Osteocyte (in vitro differentiated cells): ENCODE measurements at regions not wholly inside any gene's neighbourhood (a gene's known extent, or its start where the extent isn't known, plus 50 kb on each side); places are given as distances from the start of the nearest gene placed in this dataset.
"Not testable (repeated sequence)": the region's sequence is repeated elsewhere in the genome, so short reads cannot be mapped to it uniquely, and the experiment has no call there.

Experiments used
- DNase-seq: peaks from one replicate; pipeline ENCODE4 v3.0.0; 2021; ENCODE audit warnings: mixed read lengths; ENCODE audit not compliant: unreplicated experiment; ENCODE audit errors: extremely low spot score
- H3K27ac Mint-ChIP-seq: one replicate; pipeline ENCODE4 v1.8.0; 2021; ENCODE audit warnings: mild to moderate bottlenecking, mixed read lengths; ENCODE audit not compliant: unreplicated experiment
- H3K27me3 Mint-ChIP-seq: one replicate; pipeline ENCODE4 v1.8.0; 2021; ENCODE audit warnings: mixed read lengths; ENCODE audit not compliant: unreplicated experiment
- H3K36me3 Mint-ChIP-seq: one replicate; pipeline ENCODE4 v1.8.0; 2021; ENCODE audit warnings: mixed read lengths; ENCODE audit not compliant: unreplicated experiment
- H3K4me1 Mint-ChIP-seq: one replicate; pipeline ENCODE4 v1.8.0; 2021; ENCODE audit warnings: mixed read lengths; ENCODE audit not compliant: unreplicated experiment
- H3K4me3 Mint-ChIP-seq: one replicate; pipeline ENCODE4 v1.8.0; 2021; ENCODE audit warnings: mild to moderate bottlenecking, moderate library complexity, mixed read lengths; ENCODE audit not compliant: unreplicated experiment
- H3K9me3 Mint-ChIP-seq: one replicate; pipeline ENCODE4 v1.8.0; 2021; ENCODE audit warnings: mixed read lengths; ENCODE audit not compliant: unreplicated experiment
- CTCF ChIP-seq: fragments of 200-600 bp; sonication (generic); IDR thresholded peaks from 2 replicates; pipeline ENCODE4 v1.5.0; 2021; ENCODE audit warnings: antibody characterized with exemption, mild to moderate bottlenecking, moderate library complexity

- Mint-ChIP-seq H3K27ac (no peak overlapping the region), H3K4me3 (no peak overlapping the region), H3K9me3 (no peaks in the 10 kb centered on the region), H3K36me3 (no peaks in the 10 kb centered on the region), H3K4me1 (peaks cover 19% of the 10 kb centered on the region), H3K27me3 (no peaks in the 10 kb centered on the region)
- no peak for TF ChIP-seq CTCF
- no peak for DNase-seq
These were observed 76.4 kb downstream of the PHAX start for GRCh38 chr5:126677121-126677520.

GRCh38 chr5:126680191-126680817, 79.6 kb downstream of the PHAX start:
- Mint-ChIP-seq H3K4me3 (peak overlapping the region; percentile 33), H3K27ac (peak overlapping the region; percentile 61), H3K36me3 (no peaks in the 10 kb centered on the region), H3K27me3 (no peaks in the 10 kb centered on the region), H3K9me3 (no peaks in the 10 kb centered on the region), H3K4me1 (peaks cover 19% of the 10 kb centered on the region)
- TF ChIP-seq CTCF: no peak
- peak; percentile 90 for DNase-seq

DNA sequence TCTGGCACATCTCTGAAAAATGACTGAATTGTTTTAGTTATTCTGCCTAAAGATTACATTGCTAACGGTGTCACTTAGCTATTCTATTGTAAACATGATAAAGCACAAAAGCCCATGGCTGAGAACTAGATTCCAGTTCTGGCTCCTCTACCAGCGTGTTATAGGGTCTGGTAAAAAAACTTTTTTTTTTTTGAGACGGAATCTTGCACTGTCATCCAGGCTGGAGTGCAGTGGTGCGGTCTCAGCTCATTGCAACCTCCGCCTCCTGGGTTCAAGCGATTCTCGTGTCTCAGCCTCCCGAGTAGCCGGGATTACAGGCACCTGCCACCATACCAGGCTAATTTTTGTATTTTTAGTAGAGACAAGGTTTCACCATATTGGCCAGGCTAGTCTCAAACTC, 80.6 kb downstream of the PHAX start:
- H3K4me1 Mint-ChIP-seq: peaks cover 17% of the 10 kb centered on the region
- not testable (repeated sequence) for H3K9me3 Mint-ChIP-seq, H3K27ac Mint-ChIP-seq, H3K4me3 Mint-ChIP-seq, H3K27me3 Mint-ChIP-seq, H3K36me3 Mint-ChIP-seq, DNase-seq

DNA sequence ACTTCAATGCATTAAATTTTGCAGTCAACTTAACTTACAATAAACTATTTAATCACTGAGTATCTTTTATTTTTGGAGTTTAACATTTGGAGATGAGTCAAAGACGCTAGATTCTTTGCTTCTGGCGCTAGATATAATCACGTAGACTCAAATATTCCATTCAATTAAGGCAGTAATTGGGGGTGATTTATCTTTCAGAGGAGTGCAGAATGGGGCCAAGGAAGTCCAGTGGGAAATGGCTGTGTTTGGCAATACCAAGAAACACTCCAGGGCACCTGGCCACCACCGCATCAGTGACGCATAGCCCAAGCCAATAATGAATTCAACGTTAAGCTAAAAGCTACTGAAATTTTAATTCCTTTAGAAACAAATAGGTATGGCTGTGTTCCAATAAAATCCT, 81.2 kb downstream of the PHAX start:
- H3K4me3 Mint-ChIP-seq: no peak overlapping the region
- H3K9me3 Mint-ChIP-seq: no peaks in the 10 kb centered on the region
- no peaks in the 10 kb centered on the region for H3K36me3 Mint-ChIP-seq
- no peak for DNase-seq
- H3K27me3 Mint-ChIP-seq: no peaks in the 10 kb centered on the region
- TF ChIP-seq CTCF: no peak
- H3K27ac Mint-ChIP-seq: no peak overlapping the region
- H3K4me1 Mint-ChIP-seq: peaks cover 16% of the 10 kb centered on the region

DNA sequence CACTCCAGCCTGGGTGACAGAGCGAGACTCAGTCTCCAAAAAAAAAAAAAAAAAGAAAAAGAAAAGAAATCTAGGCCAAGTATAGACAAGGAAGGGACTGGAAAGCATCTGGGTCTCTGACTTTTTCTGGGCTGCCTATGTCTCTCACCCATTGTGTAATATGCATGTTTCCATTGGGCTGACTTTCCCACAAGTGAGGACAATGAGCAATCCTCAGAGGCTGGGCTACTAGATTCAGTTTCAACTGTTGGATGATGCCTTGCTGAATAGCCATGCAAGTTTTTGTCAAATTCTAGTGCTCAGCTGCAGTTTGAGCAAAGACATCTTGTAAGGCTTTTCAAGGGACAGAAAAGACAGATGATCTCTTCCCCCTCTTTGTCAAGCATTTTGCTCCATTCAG, 82.1 kb downstream of the PHAX start:
- Mint-ChIP-seq H3K4me1 (peaks cover 16% of the 10 kb centered on the region), H3K27me3 (no peaks in the 10 kb centered on the region), H3K27ac (no peak overlapping the region), H3K4me3 (no peak overlapping the region), H3K9me3 (no peaks in the 10 kb centered on the region), H3K36me3 (no peaks in the 10 kb centered on the region)
- no peak for TF ChIP-seq CTCF
- DNase-seq: no peak

DNA sequence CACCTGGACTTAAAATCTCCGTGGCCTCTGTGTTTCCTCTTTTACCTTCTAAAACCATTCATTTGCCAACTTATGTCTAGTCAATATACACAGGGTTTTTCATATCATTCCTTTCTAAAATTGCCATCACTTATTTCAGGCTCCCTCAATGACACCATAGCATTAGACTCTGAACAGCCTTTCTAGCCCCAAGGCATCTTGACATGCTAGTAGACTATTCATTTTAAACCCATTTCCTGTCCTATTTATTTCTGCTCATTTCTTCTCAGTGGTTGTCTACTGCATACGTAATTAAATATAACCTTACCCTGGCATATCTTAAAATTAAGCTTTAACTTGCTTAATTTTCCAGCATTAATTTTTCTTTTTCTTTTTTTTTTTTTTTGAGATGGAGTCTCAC, 83.2 kb downstream of the PHAX start:
- H3K4me3 Mint-ChIP-seq: no peak overlapping the region
- no peaks in the 10 kb centered on the region for H3K36me3 Mint-ChIP-seq
- no peaks in the 10 kb centered on the region for H3K27me3 Mint-ChIP-seq
- no peak for DNase-seq
- peaks cover 16% of the 10 kb centered on the region for H3K4me1 Mint-ChIP-seq
- H3K9me3 Mint-ChIP-seq: no peaks in the 10 kb centered on the region
- TF ChIP-seq CTCF: no peak
- H3K27ac Mint-ChIP-seq: no peak overlapping the region

DNA sequence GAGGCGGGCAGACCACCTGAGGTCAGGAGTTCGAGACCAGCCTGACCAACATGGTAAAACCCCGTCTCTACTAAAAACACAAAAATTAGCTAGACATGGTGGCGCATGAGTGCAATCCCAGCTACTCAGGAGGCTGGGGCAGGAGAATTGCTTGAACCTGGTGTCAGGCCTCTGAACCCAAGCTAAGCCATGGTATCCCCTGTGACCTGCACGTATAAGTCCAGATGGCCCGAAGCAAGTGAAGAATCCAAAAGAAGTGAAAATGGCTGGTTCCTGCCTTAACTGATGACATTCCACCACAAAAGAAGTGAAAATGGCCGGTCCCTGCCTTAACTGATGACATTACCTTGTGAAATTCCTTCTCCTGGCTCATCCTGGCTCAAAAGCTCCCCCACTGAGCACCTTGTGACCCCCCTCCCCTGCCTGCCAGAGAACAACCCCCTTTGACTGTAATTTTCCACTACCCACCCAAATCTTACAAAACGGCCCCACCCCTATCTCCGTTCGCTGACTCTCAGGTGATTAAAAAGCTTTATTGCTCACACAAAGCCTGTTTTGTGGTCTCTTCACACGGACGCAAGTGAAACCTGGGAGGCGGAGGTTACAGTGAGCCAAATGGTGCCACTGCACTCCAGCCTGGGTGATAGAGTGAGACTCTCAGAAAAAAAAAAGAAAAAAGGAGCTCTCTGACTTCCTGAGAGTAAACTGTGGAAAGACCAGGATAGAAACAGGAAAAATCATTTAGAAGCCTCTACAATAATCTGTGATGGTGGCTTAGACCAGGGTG, 84.1 kb downstream of the PHAX start:
- H3K27ac Mint-ChIP-seq, H3K36me3 Mint-ChIP-seq, H3K4me3 Mint-ChIP-seq: not testable (repeated sequence)

More for the DNA sequence above, 84.1 kb downstream of the PHAX start:
- not testable (repeated sequence) for H3K27me3 Mint-ChIP-seq, H3K9me3 Mint-ChIP-seq
- peaks cover 11% of the 10 kb centered on the region for H3K4me1 Mint-ChIP-seq
- DNase-seq: peak; percentile 34
